ENCODE measurements at regions not wholly inside any gene's neighbourhood (a gene's known extent, or its start where the extent isn't known, plus 50 kb on each side); places are given as distances from the start of the nearest gene placed in this dataset.

GRCh38 chr5:152274224-152274623 lies 130.9 kb downstream of the NMUR2 start:
- no peak for FAIRE-seq
- DNase-seq (ENCODE audit: insufficient read length, low spot score), result no peak

- DNase-seq (ENCODE audit: insufficient read length, low spot score), result no peak
- FAIRE-seq, result no peak
Measured at GRCh38 chr5:152271420-152271819, 133.7 kb downstream of the NMUR2 start.

GRCh38 chr5:152270096-152270495 lies 135.0 kb downstream of the NMUR2 start:
- FAIRE-seq, result no peak
- DNase-seq (ENCODE audit: insufficient read length, low spot score), result no peak

- DNase-seq (ENCODE audit: insufficient read length, low spot score), result no peak
Measured at GRCh38 chr5:152269533-152269932, 135.5 kb downstream of the NMUR2 start.

GRCh38 chr5:152264645-152265254 lies 140.3 kb downstream of the NMUR2 start:
- FAIRE-seq (no peak), DNase-seq (ENCODE audit: insufficient read length, low spot score) (no peak)

More at GRCh38 chr5:152269533-152269932, 135.5 kb downstream of the NMUR2 start:
- no peak for FAIRE-seq

GRCh38 chr5:152262667-152263066 lies 142.4 kb downstream of the NMUR2 start:
- DNase-seq (ENCODE audit: insufficient read length, low spot score) (no peak), FAIRE-seq (no peak)

- no peak for DNase-seq (ENCODE audit: insufficient read length, low spot score)
- FAIRE-seq, result no peak
Measured at GRCh38 chr5:152260940-152261339, 144.1 kb downstream of the NMUR2 start.

GRCh38 chr5:152259702-152260101 lies 145.4 kb downstream of the NMUR2 start:
- no peak for DNase-seq (ENCODE audit: insufficient read length, low spot score)

GRCh38 chr5:152256580-152256979 lies 148.5 kb downstream of the NMUR2 start:
- DNase-seq (ENCODE audit: insufficient read length, low spot score) (no peak), FAIRE-seq (no peak)

More at GRCh38 chr5:152259702-152260101, 145.4 kb downstream of the NMUR2 start:
- no peak for FAIRE-seq

- FAIRE-seq, result no peak
Measured at GRCh38 chr5:152255411-152255810, 149.7 kb downstream of the NMUR2 start.

GRCh38 chr5:152247850-152248385 lies 157.2 kb downstream of the NMUR2 start:
- no peak for DNase-seq (ENCODE audit: insufficient read length, low spot score)
- no peak for FAIRE-seq

More at GRCh38 chr5:152255411-152255810, 149.7 kb downstream of the NMUR2 start:
- DNase-seq (ENCODE audit: insufficient read length, low spot score), result no peak

GRCh38 chr5:152246401-152246800 lies 158.7 kb downstream of the NMUR2 start:
- DNase-seq (ENCODE audit: insufficient read length, low spot score) (no peak), FAIRE-seq (no peak)

GRCh38 chr5:152237531-152237930 lies 167.5 kb downstream of the NMUR2 start:
- FAIRE-seq, result no peak
- DNase-seq (ENCODE audit: insufficient read length, low spot score), result no peak

- no peak for DNase-seq (ENCODE audit: insufficient read length, low spot score)
- no peak for FAIRE-seq
Measured at GRCh38 chr5:152226191-152226590, 178.9 kb downstream of the NMUR2 start.

GRCh38 chr5:152221721-152222629 lies 183.1 kb downstream of the NMUR2 start:
- FAIRE-seq (no peak), DNase-seq (ENCODE audit: insufficient read length, low spot score) (no peak)

GRCh38 chr5:152218694-152219093 lies 186.4 kb downstream of the NMUR2 start:
- no peak for DNase-seq (ENCODE audit: insufficient read length, low spot score)
- FAIRE-seq, result no peak

GRCh38 chr5:152205804-152206203 lies 199.3 kb downstream of the NMUR2 start:
- DNase-seq (ENCODE audit: insufficient read length, low spot score) (no peak), FAIRE-seq (no peak)

- FAIRE-seq (no peak), DNase-seq (ENCODE audit: insufficient read length, low spot score) (no peak)
Measured at GRCh38 chr5:152202321-152202720, 202.8 kb downstream of the NMUR2 start.

- FAIRE-seq (no peak), DNase-seq (ENCODE audit: insufficient read length, low spot score) (no peak)
Measured at GRCh38 chr5:152193391-152194107, 211.5 kb downstream of the NMUR2 start.

- FAIRE-seq (no peak), DNase-seq (ENCODE audit: insufficient read length, low spot score) (no peak)
Measured at GRCh38 chr5:152188251-152188650, 216.8 kb downstream of the NMUR2 start.

GRCh38 chr5:152187668-152188067 lies 217.4 kb downstream of the NMUR2 start:
- no peak for FAIRE-seq

More at GRCh38 chr5:152187668-152188067, 217.4 kb downstream of the NMUR2 start:
- no peak for DNase-seq (ENCODE audit: insufficient read length, low spot score)

Measured in GM19239 (cell line).